ENCODE measurements at regions not wholly inside any gene's neighbourhood (a gene's known extent, or its start where the extent isn't known, plus 50 kb on each side); places are given as distances from the start of the nearest gene placed in this dataset.

DNA sequence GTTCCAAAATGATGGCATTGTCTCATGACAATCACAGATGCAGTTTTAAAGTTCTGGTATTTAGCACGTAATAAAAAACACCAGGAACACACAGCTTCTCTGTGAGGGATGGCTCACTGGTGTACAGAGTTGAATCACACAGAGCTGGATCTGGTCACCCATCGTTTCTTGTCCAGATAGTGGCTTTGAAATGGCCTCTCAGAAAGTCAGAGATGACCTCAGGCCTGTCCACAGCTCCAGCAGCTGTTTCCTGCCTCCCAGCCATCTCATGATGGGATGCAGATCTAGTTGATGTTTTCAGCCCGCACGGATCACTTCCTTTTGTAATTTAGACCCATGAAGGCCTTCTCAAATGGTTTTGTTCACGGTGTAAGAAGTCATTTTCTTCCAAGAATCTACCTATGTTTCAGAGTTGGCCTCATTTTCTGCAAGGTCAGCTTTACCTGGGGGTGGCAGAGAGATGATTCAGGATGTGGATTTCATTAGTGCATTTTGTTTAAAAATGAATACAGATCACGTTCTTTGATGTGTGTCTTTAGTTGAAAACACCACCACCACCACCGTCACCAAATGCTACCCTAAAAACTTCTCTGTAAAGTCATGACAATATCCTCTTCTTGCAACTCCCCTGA is 166.2 kb downstream of the SNX10 start:
- intact Hi-C loops (cut with DNase I), result no loop called here
- DNase-seq (ENCODE audit: low spot score), result no peak

DNA sequence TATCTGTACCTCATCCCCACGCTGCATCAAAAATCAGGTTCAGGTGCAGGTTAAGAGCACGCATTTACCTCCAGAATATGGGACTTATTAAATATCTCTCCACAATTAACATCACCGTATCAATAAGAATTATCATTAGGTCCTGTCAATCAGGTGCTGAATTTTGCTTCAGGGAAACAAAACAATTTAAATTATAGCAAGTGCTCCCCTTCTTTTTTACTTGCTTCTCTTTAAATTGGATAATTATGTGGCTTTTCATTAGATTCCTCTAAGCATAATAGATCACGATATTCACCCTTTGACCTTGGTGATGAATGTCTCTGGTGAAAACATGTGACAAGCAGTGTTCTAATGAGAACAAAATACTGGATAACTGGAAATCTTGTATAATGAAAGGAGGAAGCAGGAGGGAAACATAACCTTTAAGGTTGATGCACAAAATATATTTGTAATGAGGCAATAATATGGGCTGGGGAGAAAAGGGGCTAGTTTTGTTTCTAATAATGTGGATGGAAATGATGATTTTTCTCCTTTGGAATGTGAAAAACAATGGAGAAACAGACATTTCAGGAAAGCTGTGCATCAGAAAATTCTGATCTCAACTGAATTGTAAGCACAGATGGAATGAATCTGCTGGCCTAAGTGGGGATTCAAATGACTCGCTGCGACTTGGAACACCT is 166.9 kb downstream of the SNX10 start:
- DNase-seq (ENCODE audit: low spot score), result no peak
- intact Hi-C loops (cut with DNase I), result no loop called here

DNA sequence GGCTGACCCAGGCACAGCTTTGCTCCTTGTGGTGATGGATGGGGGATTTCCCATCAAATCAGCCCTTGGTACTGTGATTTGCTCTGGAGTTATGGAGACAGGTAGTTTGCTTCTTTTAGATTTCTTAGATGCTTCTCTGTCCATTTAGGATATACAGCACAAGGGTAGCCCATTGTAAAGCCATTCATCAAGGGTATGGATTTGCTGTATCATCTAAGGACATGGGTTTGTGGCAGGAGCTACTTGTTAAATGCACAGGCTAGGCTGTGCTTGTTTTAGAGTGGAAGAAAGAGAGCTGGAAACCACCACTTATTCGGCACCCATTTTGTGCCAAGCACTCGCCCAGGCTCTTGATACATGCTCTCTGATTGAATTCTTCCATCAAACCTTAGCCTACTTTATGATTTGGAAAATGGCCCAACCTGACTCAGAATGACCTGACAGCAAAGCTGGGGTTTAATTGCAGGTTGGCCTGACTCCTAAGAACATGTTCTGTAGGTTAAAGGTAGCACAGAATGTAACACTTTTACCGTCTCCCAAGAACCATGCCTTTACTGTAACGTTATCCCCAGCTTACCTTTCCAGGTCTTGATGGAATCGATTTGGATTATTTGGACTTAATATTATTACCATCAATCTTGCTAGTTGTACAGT is 168.0 kb downstream of the SNX10 start:
- no peak for DNase-seq (ENCODE audit: low spot score)
- intact Hi-C loops (cut with DNase I), result no loop called here

DNA sequence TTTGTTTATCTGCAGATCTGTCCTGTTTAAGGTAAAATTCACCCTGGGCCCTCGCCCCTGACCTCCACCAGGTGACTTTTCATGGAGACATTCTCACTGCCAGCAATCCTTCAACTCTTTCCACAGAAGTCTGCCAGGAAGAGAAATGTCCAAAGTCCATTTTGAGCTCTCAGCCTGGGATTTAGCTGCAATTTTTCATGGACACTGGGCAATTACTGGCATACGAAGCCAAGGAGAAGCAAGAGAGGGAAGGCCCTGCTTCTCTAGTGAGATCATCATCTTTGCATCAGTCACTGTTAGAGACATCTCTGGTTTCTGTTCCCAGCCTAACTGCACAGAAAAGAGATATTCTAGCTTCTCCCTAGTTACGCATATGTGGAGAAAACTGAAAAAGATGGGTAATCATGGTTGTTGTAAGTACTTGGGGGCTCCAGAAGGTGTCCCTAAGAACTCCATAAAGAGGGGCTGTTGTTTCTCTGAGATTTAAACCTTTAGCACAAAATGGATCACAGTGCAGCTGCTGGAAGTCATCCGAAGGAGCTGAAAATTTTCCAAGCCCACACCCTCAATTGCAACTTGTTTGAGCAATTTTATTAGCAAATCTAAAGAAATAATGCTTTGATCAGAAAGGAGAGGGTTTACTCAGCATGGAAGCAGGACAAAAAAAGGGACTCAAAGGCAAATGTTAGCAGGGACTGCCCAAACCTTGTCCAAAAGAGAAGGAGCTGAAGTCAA is 168.9 kb downstream of the SNX10 start:
- DNase-seq (ENCODE audit: low spot score), result no peak
- intact Hi-C loops (cut with DNase I), result no loop called here

DNA sequence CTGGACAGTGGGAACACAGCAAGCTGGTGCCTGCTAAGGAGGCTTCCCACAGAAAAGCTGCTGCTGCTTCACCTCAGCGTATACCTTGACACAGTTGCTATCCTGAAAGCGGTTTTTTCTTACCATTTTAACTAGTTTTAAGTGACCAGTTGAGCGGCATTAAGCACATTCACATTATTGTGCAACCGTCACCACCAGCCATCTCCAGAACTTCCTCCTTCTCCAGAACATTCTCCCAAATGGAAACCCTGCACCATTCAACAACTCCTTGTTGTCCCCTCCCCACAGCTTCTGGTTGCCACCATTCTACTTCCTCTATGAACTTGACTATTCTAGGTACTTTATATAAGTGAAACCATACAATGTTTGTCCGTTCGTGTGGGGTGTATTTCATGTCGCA is 169.9 kb downstream of the SNX10 start:
- intact Hi-C loops (cut with DNase I), result no loop called here
- DNase-seq (ENCODE audit: low spot score), result no peak

- intact Hi-C loops (cut with DNase I), result no loop called here
- DNase-seq (ENCODE audit: low spot score), result no peak
Measured at GRCh38 chr7:26466007-26466406, 174.3 kb downstream of the SNX10 start.

DNA sequence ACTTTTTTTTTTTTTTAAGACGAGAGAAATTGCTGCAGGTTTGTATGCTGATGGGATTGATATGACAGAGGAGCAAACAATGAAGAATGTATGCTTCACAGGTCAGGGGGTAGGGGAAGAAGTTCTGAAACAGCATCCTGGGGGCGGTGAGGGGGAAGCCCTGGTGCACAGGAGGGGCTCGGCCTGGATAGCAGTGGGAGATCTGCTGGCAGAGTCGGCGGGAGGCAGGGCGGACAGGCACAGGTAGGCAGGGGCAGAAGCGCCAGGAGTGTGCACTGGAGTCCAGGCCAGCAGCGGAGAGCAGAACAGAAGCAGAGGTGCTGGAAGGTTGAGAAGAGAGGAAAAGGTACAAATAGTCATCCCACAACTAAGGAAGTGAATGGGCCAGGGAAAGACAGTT is 175.4 kb downstream of the SNX10 start:
- intact Hi-C loops (cut with DNase I), result no loop called here

DNA sequence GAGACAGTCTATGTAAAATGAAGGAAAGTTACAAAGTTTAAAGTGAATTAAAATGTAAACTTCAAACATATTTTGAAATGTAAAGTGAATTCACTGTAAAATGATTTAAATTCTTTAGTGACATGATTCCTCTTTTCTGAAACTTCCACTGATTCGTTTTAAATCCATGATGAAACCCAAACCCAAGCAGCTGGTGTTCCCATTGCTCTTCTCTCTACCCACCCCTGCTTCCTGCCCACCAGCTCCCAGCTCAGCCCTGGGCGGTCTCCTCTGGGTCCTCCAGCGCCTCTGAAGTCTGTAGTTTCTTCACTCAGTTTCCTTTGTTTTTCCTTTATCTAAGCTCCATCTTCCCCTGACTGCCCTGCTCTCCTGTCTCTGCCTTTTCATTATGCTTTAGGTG is 175.9 kb downstream of the SNX10 start:
- intact Hi-C loops (cut with DNase I), result no loop called here
- no peak for DNase-seq (ENCODE audit: low spot score)

More for the DNA sequence above, 175.4 kb downstream of the SNX10 start:
- DNase-seq (ENCODE audit: low spot score), result no peak

GRCh38 chr7:26468625-26469024 is 177.0 kb downstream of the SNX10 start:
- intact Hi-C loops (cut with DNase I), result no loop called here
- no peak for DNase-seq (ENCODE audit: low spot score)

- intact Hi-C loops (cut with DNase I), result no loop called here
- DNase-seq (ENCODE audit: low spot score), result no peak
Measured at GRCh38 chr7:26469188-26469587, 177.5 kb downstream of the SNX10 start.

DNA sequence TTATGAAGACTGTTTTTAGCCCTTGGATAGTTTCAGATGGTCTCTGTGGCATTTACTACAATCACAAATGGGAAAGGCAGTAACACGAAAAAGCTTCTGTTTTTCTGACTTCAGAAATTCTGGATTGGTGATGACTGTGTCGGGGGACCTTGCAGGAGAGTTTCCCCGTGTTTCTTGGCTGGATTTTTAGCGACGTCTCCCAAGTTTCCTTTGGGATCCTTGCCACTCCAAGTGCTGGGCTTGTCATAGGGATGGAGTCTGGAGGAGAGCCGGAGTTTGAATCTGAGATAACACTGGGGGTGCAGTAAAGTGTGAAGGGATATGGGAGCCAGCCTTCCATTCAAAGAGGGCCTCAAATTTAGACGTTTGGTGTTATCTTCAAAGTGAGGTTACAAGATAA is 179.0 kb downstream of the SNX10 start:
- intact Hi-C loops (cut with DNase I), result no loop called here
- DNase-seq (ENCODE audit: low spot score), result no peak

DNA sequence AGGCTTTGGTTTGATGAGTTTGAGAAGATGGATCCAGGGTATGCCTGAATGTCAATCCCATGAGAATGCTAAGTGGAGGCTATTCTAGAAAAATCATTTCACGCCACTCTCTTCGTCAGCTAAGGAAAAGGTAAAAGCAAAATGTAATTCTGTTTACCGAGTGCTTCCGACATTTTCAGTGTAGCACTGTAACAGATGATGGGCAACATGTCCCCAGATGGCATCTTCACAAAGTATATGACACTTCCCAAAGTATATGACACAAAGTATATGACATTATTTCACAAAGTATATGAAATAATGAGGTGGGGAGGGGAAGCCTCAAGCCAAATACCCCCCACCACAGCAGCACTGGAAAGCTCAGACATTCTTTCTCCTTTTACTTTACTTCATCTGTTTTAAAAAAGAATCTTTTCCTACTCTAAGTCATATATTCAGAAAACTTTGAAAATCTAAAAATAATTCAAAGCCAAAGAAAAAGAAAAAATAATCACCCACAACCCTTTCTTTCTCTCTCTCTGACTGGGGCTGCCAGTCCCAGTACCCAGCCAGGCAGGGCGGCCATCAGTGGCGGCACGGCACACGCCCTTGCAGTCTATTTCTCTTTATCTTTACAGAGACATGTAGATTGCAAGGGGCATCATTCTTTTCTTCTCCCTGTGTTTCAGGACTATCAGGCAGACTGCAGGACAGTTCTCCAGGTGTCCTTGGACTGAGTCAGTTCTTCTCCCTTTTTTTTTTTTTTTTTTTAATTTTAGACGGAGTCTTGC is 179.8 kb downstream of the SNX10 start:
- no peak for DNase-seq (ENCODE audit: low spot score)
- intact Hi-C loops (cut with DNase I), result no loop called here

DNA sequence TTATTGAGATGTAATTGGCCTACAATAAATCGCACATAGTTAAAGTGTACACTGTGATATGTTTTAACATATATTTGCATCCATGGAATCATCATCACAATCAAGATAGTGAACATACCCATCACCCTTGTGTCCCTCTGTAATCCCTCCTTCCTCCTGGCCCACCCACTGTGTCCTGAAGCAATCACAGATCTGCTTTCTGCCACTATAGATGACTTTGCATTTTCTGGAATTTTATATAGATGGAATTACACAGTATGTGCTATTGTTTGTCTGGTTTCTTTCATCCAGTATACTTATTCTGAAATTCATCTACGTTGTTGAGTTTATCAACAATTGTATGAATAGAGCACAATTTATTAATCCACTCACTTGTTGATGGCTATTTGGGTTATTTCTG is 181.3 kb downstream of the SNX10 start:
- intact Hi-C loops (cut with DNase I), result no loop called here
- no peak for DNase-seq (ENCODE audit: low spot score)

DNA sequence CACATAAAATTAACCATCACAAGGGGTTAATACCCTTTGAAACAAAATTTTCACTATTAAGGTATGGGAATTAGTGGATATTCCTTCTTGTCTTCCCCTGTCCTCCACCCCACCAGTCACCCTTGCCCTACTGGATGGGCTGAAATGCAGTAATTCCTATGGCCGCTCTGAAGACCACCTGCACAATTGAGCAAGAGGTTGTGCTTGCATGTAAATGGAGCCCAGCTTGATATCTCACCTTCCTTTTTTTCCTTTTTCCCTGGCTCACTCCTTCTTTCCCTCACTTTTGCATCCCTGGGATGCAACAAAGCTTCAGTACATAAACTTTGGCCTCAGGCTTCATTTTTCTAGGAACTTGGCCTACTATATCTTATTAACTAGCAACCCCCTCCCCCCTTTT is 184.6 kb downstream of the SNX10 start:
- no peak for DNase-seq (ENCODE audit: low spot score)
- intact Hi-C loops (cut with DNase I), result no loop called here

- intact Hi-C loops (cut with DNase I), result no loop called here
- DNase-seq (ENCODE audit: low spot score), result no peak
Measured at GRCh38 chr7:26477381-26477990, 185.8 kb downstream of the SNX10 start.

GRCh38 chr7:26478550-26478949 is 186.9 kb downstream of the SNX10 start:
- DNase-seq (ENCODE audit: low spot score), result no peak
- intact Hi-C loops (cut with DNase I), result no loop called here

DNA sequence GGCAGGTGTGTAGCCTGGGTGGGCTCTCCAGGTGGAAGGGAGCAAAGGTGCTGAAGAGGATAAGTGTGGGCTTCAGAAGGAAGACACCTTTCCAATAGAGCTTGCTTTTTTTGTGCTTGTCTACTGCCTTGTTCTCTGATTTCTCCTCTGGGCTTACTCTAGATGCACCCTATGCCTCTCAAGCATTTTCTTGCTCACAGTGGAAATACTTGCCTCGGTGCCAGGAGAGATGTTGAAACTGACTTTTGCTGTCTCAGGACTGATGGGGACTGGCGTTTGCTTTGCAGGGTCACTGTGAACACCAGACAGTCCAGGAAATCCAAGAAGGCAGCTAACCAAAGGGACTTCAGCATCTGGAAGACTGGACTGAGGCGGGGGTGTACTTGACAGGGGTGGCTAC is 187.9 kb downstream of the SNX10 start:
- intact Hi-C loops (cut with DNase I), result no loop called here
- DNase-seq (ENCODE audit: low spot score), result no peak

GRCh38 chr7:26480156-26480555 is 188.5 kb downstream of the SNX10 start:
- intact Hi-C loops (cut with DNase I), result no loop called here
- no peak for DNase-seq (ENCODE audit: low spot score)

DNA sequence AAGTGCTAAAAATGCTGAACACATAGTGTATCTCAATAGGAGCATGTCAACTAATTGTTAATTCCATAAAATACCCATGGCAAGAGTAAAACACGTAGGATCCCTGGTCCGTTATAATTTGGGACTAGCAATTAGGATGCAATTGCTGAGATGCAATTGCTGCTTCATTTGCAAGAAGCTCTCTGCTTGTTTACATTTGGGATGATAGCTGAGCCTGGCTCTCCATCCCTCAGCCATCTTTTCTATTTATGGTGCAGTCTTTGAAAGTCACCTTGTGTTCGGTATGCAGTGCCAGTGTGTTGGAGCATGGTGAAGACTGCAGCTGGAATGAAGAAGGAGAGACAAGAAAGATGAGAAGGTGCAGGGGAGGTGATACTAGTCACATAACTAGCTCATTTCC is 191.3 kb downstream of the SNX10 start:
- DNase-seq (ENCODE audit: low spot score), result no peak
- intact Hi-C loops (cut with DNase I), result no loop called here

Measured in cardiac septum (tissue), 1 donor.